Keratinocyte (primary cell): ENCODE measurements at regions not wholly inside any gene's neighbourhood (a gene's known extent, or its start where the extent isn't known, plus 50 kb on each side); places are given as distances from the start of the nearest gene placed in this dataset.

Source experiments
- DNase-seq: peaks from one replicate; pipeline ENCODE4 v3.0.0-alpha.2; 2011; ENCODE audit warnings: low read depth, missing footprints, low spot score
- FAIRE-seq: peaks from 2 replicates; lab custom pipeline; 2011; peaks lifted over from hg19 to GRCh38; lab: Jason Lieb, UNC
- H2AFZ ChIP-seq: 2 replicates; pipeline ENCODE4 v1.6.0; 2012; ENCODE audit warnings: low read length, control low read depth, inconsistent platforms; ENCODE audit not compliant: control insufficient read depth
- H3K27ac ChIP-seq: 2 replicates; pipeline ENCODE4 v1.5.1; 2011; ENCODE audit warnings: low read length; ENCODE audit not compliant: control insufficient read depth, insufficient read depth
- H3K27me3 ChIP-seq: 3 replicates; pipeline ENCODE4 v1.6.0; 2011; ENCODE audit warnings: low read length; ENCODE audit not compliant: control insufficient read depth, insufficient read depth; ENCODE audit errors: extremely low read depth
- H3K36me3 ChIP-seq, 2 experiments: 2 replicates in 1 of 2; 3 replicates in 1 of 2; pipeline ENCODE4 v1.5.1; 2011; ENCODE audit warnings: low read length in 2 of 2, mild to moderate bottlenecking in 1 of 2; ENCODE audit not compliant: control insufficient read depth in 2 of 2, insufficient read depth in 2 of 2; ENCODE audit errors: extremely low read depth in 1 of 2
- H3K4me1 ChIP-seq: 3 replicates; pipeline ENCODE4 v1.5.1; 2011; ENCODE audit warnings: low read length; ENCODE audit not compliant: control insufficient read depth, insufficient read depth; ENCODE audit errors: extremely low read depth
- H3K4me2 ChIP-seq: 3 replicates; pipeline ENCODE4 v1.6.0; 2011; ENCODE audit warnings: low read depth, low read length; ENCODE audit not compliant: control insufficient read depth, insufficient read depth; ENCODE audit errors: extremely low read depth
- H3K4me3 ChIP-seq, 3 experiments: fragments of 200-600 bp in 1 of 3; sonication (generic) in 1 of 3; 2 replicates in 2 of 3; 3 replicates in 1 of 3; pipeline ENCODE4 v1.5.1; 2011 to 2016; ENCODE audit warnings: low read length in 3 of 3, mild to moderate bottlenecking in 3 of 3, control low read depth in 2 of 3, inconsistent platforms in 1 of 3, low read depth in 1 of 3, mixed read lengths in 1 of 3, mixed run types in 1 of 3, moderate library complexity in 1 of 3; ENCODE audit not compliant: control insufficient read depth in 2 of 3, insufficient read depth in 2 of 3; ENCODE audit errors: extremely low read depth in 1 of 3
- H3K79me2 ChIP-seq: 2 replicates; pipeline ENCODE4 v1.6.0; 2012; ENCODE audit warnings: low read length; ENCODE audit not compliant: control insufficient read depth, insufficient read depth
- H3K9ac ChIP-seq: 3 replicates; pipeline ENCODE4 v1.6.0; 2011; ENCODE audit warnings: low read length; ENCODE audit not compliant: control insufficient read depth, insufficient read depth; ENCODE audit errors: extremely low read depth
- H3K9me1 ChIP-seq: 3 replicates; pipeline ENCODE4 v1.6.0; 2011; ENCODE audit warnings: low read length; ENCODE audit not compliant: control insufficient read depth, insufficient read depth; ENCODE audit errors: extremely low read depth
- H3K9me3 ChIP-seq: 2 replicates; pipeline ENCODE4 v1.5.1; 2012; ENCODE audit warnings: low read depth, low read length; ENCODE audit not compliant: control insufficient read depth
- H4K20me1 ChIP-seq: 3 replicates; pipeline ENCODE4 v1.6.0; 2011; ENCODE audit warnings: low read length; ENCODE audit not compliant: control insufficient read depth, insufficient read depth; ENCODE audit errors: extremely low read depth
- CTCF ChIP-seq, 3 experiments: IDR thresholded peaks in 1 of 3; conservative IDR thresholded peaks in 1 of 3; optimal IDR thresholded peaks in 1 of 3; 2 replicates in 2 of 3; 3 replicates in 1 of 3; pipeline versions ENCODE3 to v1.5.1; 2011; ENCODE audit warnings: low read length in 3 of 3, mild to moderate bottlenecking in 3 of 3, moderate library complexity in 2 of 3, control low read depth in 1 of 3, inconsistent platforms in 1 of 3; ENCODE audit not compliant: insufficient read depth in 2 of 3; ENCODE audit errors: extremely low read depth in 1 of 3
- EZH2 ChIP-seq: IDR thresholded peaks from one replicate; pipeline ENCODE4 v1.6.1; 2012; ENCODE audit warnings: inconsistent platforms, mild to moderate bottlenecking, low read length, moderate library complexity
- dilution Hi-C: fragments of 300-500 bp; cut with MboI; formaldehyde crosslinking; loops from one replicate; pipeline ENCODE4 v1.7.0; 2020; ENCODE audit warnings: low sequenced_read_pairs; ENCODE audit not compliant: extremely low pct_ligation_motif_present

DNA sequence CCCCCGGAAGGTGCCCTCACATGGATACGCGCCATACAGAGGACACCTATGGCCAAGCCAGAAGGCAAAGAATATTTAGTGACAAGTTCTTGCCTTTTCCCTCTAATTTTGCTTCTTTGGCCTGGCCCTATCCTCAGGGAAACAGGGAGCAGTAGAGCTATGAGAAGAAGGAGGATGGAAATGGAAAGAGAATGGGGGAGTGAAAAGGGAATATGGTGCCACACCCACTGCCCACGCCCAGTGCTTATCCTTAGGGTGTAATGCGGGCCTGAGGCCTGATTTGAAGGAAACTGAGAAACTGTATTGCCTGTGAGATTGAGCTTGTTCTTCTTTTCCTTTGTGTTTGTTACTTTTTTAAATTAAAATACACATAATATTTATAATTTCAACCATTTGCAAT lies 255.1 kb downstream of the HS3ST3A1 start:
- FAIRE-seq: no peak

DNA sequence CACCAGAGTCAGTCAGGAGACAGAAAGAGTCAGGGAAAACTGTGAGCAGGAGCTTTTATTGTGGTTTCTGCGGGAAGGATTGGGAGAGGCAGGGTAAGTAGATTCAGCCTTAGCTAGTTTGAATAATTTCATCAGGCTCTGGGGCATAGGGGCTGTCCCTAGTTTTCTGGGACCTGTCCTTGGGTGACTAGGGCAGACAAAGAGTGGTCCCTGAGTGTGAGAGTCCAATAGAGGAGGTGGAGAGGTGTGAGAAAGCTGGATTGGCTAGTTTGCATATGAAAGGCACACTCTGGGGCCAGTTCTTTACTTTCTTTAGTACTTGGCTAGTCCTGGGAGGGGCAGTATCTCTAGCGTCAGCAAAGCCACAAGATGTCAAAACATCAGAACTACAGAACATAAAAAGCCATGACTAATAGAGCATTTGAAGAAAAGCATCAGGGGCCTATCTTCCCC lies 255.6 kb downstream of the HS3ST3A1 start:
- Histone ChIP-seq H3K27me3 (no peaks in the 10 kb centered on the region), H3K79me2 (no peaks in the 10 kb centered on the region), H3K9me3 (peaks cover 2% of the 10 kb centered on the region), H3K27ac (peak overlapping the region; percentile 92), H3K4me2 (peak overlapping the region; percentile 2), H3K4me1 (peaks cover 21% of the 10 kb centered on the region), H3K4me3 (no peak overlapping the region), H3K36me3 (no peaks in the 10 kb centered on the region), H2AFZ (peak overlapping the region; percentile 62), H4K20me1 (no peaks in the 10 kb centered on the region), H3K9ac (peak overlapping the region; percentile 58), H3K9me1 (no peaks in the 10 kb centered on the region)
- no peak for TF ChIP-seq CTCF (optimal IDR thresholded peaks at IDR 0.05 in 1 of 3, IDR thresholded peaks at IDR 0.05 in 1 of 3, conservative IDR thresholded peaks at IDR 0.05 in 1 of 3; ENCODE audit: extremely low read depth in 1 of 3, insufficient read depth in 2 of 3, low read length in 3 of 3)
- FAIRE-seq (no peak), DNase-seq (peak; percentile 45)
- dilution Hi-C loops: no loop called here

More for the DNA sequence above, 255.1 kb downstream of the HS3ST3A1 start:
- H2AFZ ChIP-seq: peak overlapping the region; percentile 2
- H3K4me1 ChIP-seq: peaks cover 21% of the 10 kb centered on the region
- H4K20me1 ChIP-seq: no peaks in the 10 kb centered on the region
- H3K9me3 ChIP-seq: peaks cover 2% of the 10 kb centered on the region
- peak overlapping the region; percentile 1 for H3K4me2 ChIP-seq
- dilution Hi-C loops: no loop called here
- H3K4me3 ChIP-seq: no peak overlapping the region
- H3K9ac ChIP-seq: peak overlapping the region; percentile 58
- peak overlapping the region; percentile 92 for H3K27ac ChIP-seq
- TF ChIP-seq CTCF (optimal IDR thresholded peaks at IDR 0.05 in 1 of 3, IDR thresholded peaks at IDR 0.05 in 1 of 3, conservative IDR thresholded peaks at IDR 0.05 in 1 of 3; ENCODE audit: extremely low read depth in 1 of 3, insufficient read depth in 2 of 3, low read length in 3 of 3): no peak
- no peak for TF ChIP-seq EZH2
- no peaks in the 10 kb centered on the region for H3K79me2 ChIP-seq
- DNase-seq: no peak
- no peaks in the 10 kb centered on the region for H3K9me1 ChIP-seq
- H3K36me3 ChIP-seq: no peaks in the 10 kb centered on the region
- no peaks in the 10 kb centered on the region for H3K27me3 ChIP-seq
